ENCODE measurements at regions not wholly inside any gene's neighbourhood (a gene's known extent, or its start where the extent isn't known, plus 50 kb on each side); places are given as distances from the start of the nearest gene placed in this dataset.

DNA sequence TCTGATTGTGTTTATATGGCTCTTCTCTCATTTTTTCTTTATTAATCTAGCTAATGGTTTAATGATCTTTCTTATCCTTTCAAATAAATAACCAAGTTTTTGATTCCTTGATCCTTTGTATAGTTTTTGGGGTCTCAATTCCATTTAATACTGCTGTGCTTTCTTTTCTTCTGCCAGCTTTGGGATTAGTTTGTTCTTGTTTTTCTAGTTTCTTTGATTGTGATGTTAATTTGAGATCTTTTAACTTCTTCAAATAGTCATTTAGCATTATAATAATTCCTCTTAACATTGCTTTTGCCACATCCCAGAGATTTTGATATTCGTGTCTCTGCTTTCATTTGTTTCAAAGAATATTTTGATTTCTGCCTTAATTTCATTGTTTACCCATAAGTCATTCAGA, 1126.6 kb downstream of the NAALADL2 start:
- Histone ChIP-seq H3K9me3 (ENCODE audit: low read depth, low read length, poor library complexity, severe bottlenecking) (no peaks in the 10 kb centered on the region), H3K27me3 (replicated peaks; ENCODE audit: insufficient read depth, low read depth, low read length, poor library complexity) (no peaks in the 10 kb centered on the region), H3K36me3 (ENCODE audit: insufficient read depth, low read length, poor library complexity, severe bottlenecking) (no peaks in the 10 kb centered on the region), H3K27ac (ENCODE audit: low read depth, low read length, poor library complexity, severe bottlenecking) (no peak overlapping the region), H3K4me3 (ENCODE audit: low read depth, low read length, poor library complexity, severe bottlenecking) (no peak overlapping the region), H3K4me1 (ENCODE audit: insufficient read depth, low read length, poor library complexity, severe bottlenecking) (no peaks in the 10 kb centered on the region)
- ChIA-PET POLR2A (ENCODE audit: low non-redundant PET) (no interaction called here), CTCF (no interaction called here)
- no peak for DNase-seq (ENCODE audit: low spot score)
- no peak for TF ChIP-seq EZH2 (IDR thresholded peaks at IDR 0.05; ENCODE audit: borderline replicate concordance, low read depth, low read length, poor library complexity, severe bottlenecking)
- TF ChIP-seq, protein P1, sequence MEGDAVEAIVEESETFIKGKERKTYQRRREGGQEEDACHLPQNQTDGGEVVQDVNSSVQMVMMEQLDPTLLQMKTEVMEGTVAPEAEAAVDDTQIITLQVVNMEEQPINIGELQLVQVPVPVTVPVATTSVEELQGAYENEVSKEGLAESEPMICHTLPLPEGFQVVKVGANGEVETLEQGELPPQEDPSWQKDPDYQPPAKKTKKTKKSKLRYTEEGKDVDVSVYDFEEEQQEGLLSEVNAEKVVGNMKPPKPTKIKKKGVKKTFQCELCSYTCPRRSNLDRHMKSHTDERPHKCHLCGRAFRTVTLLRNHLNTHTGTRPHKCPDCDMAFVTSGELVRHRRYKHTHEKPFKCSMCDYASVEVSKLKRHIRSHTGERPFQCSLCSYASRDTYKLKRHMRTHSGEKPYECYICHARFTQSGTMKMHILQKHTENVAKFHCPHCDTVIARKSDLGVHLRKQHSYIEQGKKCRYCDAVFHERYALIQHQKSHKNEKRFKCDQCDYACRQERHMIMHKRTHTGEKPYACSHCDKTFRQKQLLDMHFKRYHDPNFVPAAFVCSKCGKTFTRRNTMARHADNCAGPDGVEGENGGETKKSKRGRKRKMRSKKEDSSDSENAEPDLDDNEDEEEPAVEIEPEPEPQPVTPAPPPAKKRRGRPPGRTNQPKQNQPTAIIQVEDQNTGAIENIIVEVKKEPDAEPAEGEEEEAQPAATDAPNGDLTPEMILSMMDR (conservative IDR thresholded peaks at IDR 0.05; ENCODE audit: low read depth, low read length): no peak
- intact Hi-C loops (cut with micrococcal nuclease; ENCODE audit: unreplicated experiment): no loop called here
- BruUV-seq (replicated peaks): no TSS peak

DNA sequence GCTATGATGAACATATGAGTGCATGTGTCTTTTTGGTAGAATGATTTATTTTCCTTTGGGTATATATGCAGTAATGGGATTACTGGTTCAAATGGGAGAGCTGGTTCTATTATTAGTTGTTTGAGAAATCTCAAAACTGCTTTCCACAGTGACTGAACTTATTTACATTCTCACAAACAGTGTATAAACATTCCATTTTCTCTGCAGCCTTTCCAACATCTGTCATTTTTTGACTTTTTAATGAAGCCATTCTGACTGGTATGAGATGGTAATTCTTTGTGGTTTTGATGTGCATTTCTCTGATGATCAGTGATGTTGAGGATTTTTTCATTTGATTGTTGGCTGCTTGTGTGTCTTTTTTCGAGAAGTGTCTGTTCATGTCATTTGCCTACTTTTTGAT, 1124.2 kb downstream of the NAALADL2 start:
- no peak for DNase-seq (ENCODE audit: low spot score)
- ChIA-PET POLR2A (ENCODE audit: low non-redundant PET) (no interaction called here), CTCF (no interaction called here)
- Histone ChIP-seq H3K36me3 (ENCODE audit: insufficient read depth, low read length, poor library complexity, severe bottlenecking) (no peaks in the 10 kb centered on the region), H3K4me3 (ENCODE audit: low read depth, low read length, poor library complexity, severe bottlenecking) (no peak overlapping the region), H3K4me1 (ENCODE audit: insufficient read depth, low read length, poor library complexity, severe bottlenecking) (no peaks in the 10 kb centered on the region), H3K9me3 (ENCODE audit: low read depth, low read length, poor library complexity, severe bottlenecking) (no peaks in the 10 kb centered on the region), H3K27ac (ENCODE audit: low read depth, low read length, poor library complexity, severe bottlenecking) (no peak overlapping the region), H3K27me3 (replicated peaks; ENCODE audit: insufficient read depth, low read depth, low read length, poor library complexity) (no peaks in the 10 kb centered on the region)
- BruUV-seq (replicated peaks): no TSS peak
- no peak for TF ChIP-seq EZH2 (IDR thresholded peaks at IDR 0.05; ENCODE audit: borderline replicate concordance, low read depth, low read length, poor library complexity, severe bottlenecking)
- TF ChIP-seq, protein P1 (conservative IDR thresholded peaks at IDR 0.05; ENCODE audit: low read depth, low read length): no peak
- intact Hi-C loops (cut with micrococcal nuclease; ENCODE audit: unreplicated experiment): no loop called here

DNA sequence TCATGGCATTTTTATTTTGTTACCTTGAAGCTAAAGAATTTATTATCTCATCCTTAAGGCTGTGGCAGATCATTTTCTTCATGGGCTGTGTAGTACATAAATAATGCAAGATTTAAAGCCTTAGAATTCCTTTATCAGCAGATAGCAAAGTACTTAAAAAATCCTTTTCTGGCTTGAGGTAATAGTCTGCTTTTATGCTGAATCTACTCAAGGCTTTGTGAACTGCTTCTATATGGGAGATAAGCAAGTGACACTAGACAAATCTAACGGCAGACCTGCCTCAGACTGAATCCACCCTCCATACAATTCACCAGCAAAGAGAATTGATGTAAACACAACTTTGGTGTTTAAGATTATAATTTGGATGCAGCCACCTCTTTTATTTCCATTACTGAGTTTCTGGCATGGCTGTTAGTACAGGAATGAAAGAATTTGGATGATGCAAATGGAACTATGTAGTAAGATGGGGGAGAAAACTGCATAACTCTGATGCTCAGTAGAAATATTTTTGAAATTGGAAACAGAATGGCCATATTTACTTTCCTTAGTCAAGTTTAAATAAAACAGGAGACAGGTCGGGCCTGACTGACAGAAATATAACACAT, 1121.5 kb downstream of the NAALADL2 start:
- BruUV-seq (replicated peaks): no TSS peak
- TF ChIP-seq, protein P1 (conservative IDR thresholded peaks at IDR 0.05; ENCODE audit: low read depth, low read length): no peak
- TF ChIP-seq EZH2 (IDR thresholded peaks at IDR 0.05; ENCODE audit: borderline replicate concordance, low read depth, low read length, poor library complexity, severe bottlenecking): no peak
- Histone ChIP-seq H3K4me1 (ENCODE audit: insufficient read depth, low read length, poor library complexity, severe bottlenecking) (no peaks in the 10 kb centered on the region), H3K9me3 (ENCODE audit: low read depth, low read length, poor library complexity, severe bottlenecking) (no peaks in the 10 kb centered on the region), H3K36me3 (ENCODE audit: insufficient read depth, low read length, poor library complexity, severe bottlenecking) (no peaks in the 10 kb centered on the region), H3K27me3 (replicated peaks; ENCODE audit: insufficient read depth, low read depth, low read length, poor library complexity) (no peaks in the 10 kb centered on the region), H3K4me3 (ENCODE audit: low read depth, low read length, poor library complexity, severe bottlenecking) (no peak overlapping the region), H3K27ac (ENCODE audit: low read depth, low read length, poor library complexity, severe bottlenecking) (no peak overlapping the region)
- ChIA-PET CTCF (interaction anchor here (0.6 kb wide), 1 partner anchor 558 kb away, joined by 10 read pairs; no protein-coding TSS in a partner anchor), POLR2A (ENCODE audit: low non-redundant PET) (no interaction called here)
- intact Hi-C loops (cut with micrococcal nuclease; ENCODE audit: unreplicated experiment): no loop called here
- no peak for DNase-seq (ENCODE audit: low spot score)
